IPS DF 6.9 (cell line): ENCODE measurements at regions not wholly inside any gene's neighbourhood (a gene's known extent, or its start where the extent isn't known, plus 50 kb on each side); places are given as distances from the start of the nearest gene placed in this dataset.

ENCODE experiments used
- DNase-seq: peaks from one replicate; pipeline ENCODE4 v3.0.0-alpha.2; 2013; ENCODE audit warnings: low read depth, low spot score
- H3K27ac ChIP-seq: one replicate; pipeline ENCODE4 v1.5.1; 2013; ENCODE audit warnings: low read length, control low read depth
- H3K27me3 ChIP-seq: 2 replicates; pipeline ENCODE4 v1.6.1; 2013; ENCODE audit warnings: mild to moderate bottlenecking, low read length; ENCODE audit not compliant: control insufficient read depth, insufficient read depth
- H3K36me3 ChIP-seq: 2 replicates; pipeline ENCODE4 v1.6.1; 2013; ENCODE audit warnings: low read length; ENCODE audit not compliant: control insufficient read depth, insufficient read depth
- H3K4me1 ChIP-seq: 2 replicates; pipeline ENCODE4 v1.6.1; 2013; ENCODE audit warnings: low read length; ENCODE audit not compliant: control insufficient read depth, insufficient read depth
- H3K4me3 ChIP-seq: 2 replicates; pipeline ENCODE4 v1.5.1; 2013; ENCODE audit warnings: mild to moderate bottlenecking, low read length
- H3K9me3 ChIP-seq: 2 replicates; pipeline ENCODE4 v1.6.1; 2013; ENCODE audit warnings: low read length, inconsistent platforms; ENCODE audit not compliant: control insufficient read depth, insufficient read depth
- WGBS: extraction: QIAGEN DNeasy Blood & Tissue Kit; methylation state at CpG from one replicate; pipeline ENCODE4 v1.1.7; 2013; ENCODE audit warnings: mixed read lengths, missing lambda C conversion rate; ENCODE audit not compliant: insufficient read length, insufficient coverage; 5-methylcytosine and 5-hydroxymethylcytosine counted together

DNA sequence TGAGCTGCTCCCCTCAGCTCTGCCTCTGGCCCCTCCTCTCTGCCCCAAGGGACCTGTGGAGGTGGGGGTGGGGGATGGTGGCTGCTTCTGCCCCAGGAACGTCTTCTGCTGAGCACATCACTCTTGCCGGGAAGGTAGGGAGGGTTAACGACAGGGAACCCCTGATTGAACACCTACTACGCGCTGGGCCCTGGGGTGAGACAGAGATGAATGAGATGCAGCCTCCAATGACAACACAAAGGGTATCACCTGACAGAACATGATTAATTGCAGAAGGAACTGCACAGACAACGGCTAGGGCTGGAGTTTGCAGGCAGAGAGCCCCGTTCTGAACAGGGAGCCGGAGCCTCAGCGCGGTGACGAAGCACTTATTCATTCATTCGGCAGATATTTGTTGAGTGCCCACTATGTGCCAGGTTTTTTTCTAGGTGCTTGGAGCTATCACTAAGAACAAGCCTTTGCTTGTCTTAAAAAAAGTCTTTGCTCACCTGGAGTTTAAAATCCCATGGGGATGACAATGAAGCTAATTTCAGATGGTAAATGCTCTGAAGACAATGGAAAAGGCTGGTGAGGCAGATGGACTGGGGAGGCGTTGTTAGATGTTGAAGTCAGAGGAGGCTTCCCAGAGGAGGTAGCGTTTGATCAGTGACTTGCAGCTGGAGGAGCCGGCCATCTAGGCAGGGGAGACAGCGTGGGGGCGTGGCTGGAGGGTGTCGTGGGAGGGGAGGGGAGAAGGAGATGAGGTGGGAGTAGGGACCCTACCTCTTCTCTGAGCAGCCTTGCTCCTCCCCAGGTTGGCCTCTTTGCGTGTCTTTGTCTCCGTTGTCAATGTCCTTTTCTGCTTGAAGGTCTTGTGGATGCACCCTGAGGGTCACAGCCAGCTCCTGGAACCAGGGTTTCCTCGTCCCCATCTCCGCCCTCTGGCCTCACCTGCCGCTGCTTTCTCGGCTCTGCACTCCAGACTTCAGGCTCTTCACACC lies 103.1 kb upstream of the CSF3R start:
- no peak overlapping the region for H3K27ac ChIP-seq
- WGBS = no CpG with 5 or more reads among the region's 24 CpGs
- no peak for DNase-seq

DNA sequence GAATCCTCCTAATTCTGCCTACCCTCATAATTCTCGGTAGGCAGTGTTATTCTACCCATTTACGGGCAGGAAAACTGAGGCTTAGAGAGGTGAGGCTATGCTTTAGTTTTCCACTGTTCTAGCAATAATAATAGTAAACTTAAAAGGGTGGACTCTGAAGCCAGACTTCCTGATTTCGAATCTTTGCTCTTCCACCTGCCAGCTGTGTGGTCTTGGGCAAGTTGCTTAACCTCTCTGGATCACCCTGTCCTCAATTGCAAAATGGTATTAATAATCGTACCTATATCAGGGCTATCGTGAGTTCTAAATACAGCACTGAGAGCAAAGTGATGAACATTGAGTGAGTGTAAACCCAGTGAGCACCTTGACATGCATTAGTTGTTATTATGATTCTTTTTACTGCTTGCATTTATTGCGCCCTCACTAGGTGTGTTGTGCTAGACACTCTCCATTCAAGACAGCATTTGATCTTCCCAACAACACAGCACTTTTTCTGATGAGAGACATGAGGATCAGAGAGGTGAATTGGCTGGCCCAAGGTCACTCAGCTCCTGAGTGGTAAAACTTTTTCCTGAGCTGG lies 102.3 kb upstream of the CSF3R start:
- DNase-seq = no peak
- peaks cover 14% of the 10 kb centered on the region for H3K4me1 ChIP-seq
- H3K9me3 ChIP-seq = no peaks in the 10 kb centered on the region
- no peak overlapping the region for H3K4me3 ChIP-seq
- no peak overlapping the region for H3K27ac ChIP-seq
- H3K27me3 ChIP-seq = no peaks in the 10 kb centered on the region
- WGBS = no CpG with 5 or more reads among the region's 6 CpGs
- no peaks in the 10 kb centered on the region for H3K36me3 ChIP-seq

More for the DNA sequence above, 103.1 kb upstream of the CSF3R start:
- peaks cover 9% of the 10 kb centered on the region for H3K4me1 ChIP-seq
- H3K4me3 ChIP-seq = no peak overlapping the region
- H3K9me3 ChIP-seq = no peaks in the 10 kb centered on the region
- H3K36me3 ChIP-seq = no peaks in the 10 kb centered on the region
- H3K27me3 ChIP-seq = no peaks in the 10 kb centered on the region

DNA sequence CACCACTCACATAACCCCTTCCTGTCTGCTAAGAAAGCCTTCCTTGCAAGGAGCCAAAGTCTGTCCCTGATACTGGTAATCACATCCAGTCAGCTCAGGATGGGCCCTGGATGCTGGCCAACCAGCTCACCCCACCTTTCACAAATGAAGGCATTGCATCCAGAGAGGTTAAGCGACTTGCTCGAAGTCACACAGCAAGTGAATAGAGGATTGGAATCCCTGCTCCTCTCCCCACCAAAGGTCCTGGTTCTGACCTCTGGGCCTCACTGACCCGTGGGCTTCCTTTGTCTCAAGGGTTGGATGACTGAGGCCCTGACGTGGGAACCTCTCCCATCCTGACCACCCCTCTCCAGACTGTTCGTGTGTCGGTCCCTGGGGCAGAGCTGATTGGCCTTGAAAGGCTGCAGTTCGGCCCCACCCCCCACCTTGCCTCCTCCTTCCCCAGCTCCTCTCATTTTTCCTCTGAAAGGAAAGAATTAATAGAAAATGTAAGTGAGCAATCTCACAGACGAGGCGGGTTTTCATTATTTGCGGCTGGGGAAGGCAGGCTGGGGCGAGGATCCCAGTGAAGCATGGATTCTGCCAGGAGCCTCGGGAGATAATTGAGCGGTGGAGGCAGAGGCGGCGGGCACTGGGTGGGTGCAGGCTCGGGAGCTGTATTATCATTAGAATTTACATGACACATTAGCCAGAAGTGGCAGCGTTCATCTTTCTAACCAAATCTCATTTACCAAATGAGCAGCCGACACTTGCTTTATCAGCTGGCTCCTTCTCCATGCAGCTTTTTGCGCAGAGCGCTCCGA lies 101.5 kb upstream of the CSF3R start:
- Histone ChIP-seq H3K36me3 (no peaks in the 10 kb centered on the region), H3K27ac (no peak overlapping the region), H3K4me1 (peaks cover 14% of the 10 kb centered on the region), H3K9me3 (no peaks in the 10 kb centered on the region), H3K27me3 (no peaks in the 10 kb centered on the region), H3K4me3 (no peak overlapping the region)
- DNase-seq = no peak
- no CpG with 5 or more reads among the region's 21 CpGs for WGBS

DNA sequence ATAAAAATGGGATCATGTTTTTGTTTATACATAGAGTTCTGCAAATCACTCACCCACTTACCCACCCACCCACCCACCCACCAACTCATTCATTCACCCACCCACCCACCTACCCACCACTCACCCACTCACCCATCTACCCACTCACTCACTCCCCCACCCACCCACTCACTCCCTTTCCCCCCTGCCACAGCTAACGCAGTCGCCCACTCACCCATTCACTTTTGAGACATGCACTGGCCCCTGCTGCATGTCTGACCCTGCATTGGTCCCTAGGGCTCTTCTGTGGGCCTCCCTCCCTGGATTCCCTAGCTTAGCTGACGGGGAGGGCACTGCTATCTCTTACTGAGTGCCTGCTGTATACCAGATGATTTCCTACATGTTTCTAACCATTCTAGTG lies 100.4 kb upstream of the CSF3R start:
- no CpG with 5 or more reads among the region's 3 CpGs for WGBS
- no peaks in the 10 kb centered on the region for H3K27me3 ChIP-seq
- no peak overlapping the region for H3K4me3 ChIP-seq
- H3K27ac ChIP-seq = no peak overlapping the region
- DNase-seq = no peak
- H3K9me3 ChIP-seq = no peaks in the 10 kb centered on the region
- peaks cover 14% of the 10 kb centered on the region for H3K4me1 ChIP-seq
- H3K36me3 ChIP-seq = no peaks in the 10 kb centered on the region

DNA sequence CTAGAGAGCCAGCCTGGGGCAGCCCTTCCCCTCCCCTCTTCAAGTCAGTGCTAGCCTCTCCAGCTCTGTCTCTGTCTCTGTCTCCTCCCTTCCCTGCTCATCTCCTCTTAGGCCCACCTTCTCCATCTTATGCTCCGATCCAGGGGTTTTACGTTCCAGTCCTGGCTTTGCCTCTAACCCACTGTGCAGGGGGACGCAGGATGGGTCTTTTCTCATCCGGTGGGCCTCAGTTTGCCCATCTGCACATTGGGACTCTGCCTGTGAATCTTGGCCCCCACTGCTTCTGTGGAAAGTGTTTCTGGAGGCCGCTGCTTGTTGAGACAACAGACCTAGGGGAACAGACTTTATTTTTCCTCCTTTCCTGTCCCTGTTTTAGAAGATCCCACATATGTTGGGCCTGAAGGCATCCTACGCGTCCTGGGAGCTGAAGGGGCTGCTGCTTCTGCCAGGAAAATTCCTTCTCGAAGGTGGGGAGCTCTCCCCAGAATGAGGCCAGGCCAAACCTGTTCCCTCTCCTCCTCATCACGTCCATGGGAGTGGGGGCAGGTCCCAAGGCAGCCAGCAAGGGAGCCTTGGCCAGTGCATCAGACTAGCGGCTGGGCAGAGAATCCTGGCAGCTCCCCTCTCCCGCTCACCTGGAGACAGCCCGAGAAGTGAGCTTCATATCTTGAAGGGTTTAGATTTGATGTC lies 99.5 kb upstream of the CSF3R start:
- no peak for DNase-seq
- no CpG with 5 or more reads among the region's 12 CpGs for WGBS
- no peak overlapping the region for H3K4me3 ChIP-seq
- no peaks in the 10 kb centered on the region for H3K36me3 ChIP-seq
- no peak overlapping the region for H3K27ac ChIP-seq
- H3K9me3 ChIP-seq = no peaks in the 10 kb centered on the region
- H3K4me1 ChIP-seq = peaks cover 14% of the 10 kb centered on the region
- H3K27me3 ChIP-seq = no peaks in the 10 kb centered on the region

DNA sequence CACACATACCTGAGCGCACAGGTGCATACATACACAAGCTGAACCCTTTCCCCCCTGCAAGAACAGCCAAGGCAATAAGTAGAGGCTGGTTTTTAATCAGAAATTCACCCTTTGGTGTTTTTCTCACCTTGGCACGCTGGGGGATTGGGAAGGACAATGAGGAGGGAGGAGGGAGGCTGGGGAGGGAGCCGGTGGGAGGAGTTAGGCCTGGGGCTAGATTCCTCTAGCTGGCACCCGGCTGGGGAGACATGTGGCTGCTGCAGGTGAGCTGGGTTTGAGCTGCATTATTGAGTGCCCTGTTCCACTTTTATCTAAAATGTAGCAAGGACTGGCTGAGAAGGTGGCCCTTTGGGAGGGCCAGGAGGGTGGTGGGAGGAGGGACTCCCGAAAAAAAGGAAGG lies 97.8 kb upstream of the CSF3R start:
- no peaks in the 10 kb centered on the region for H3K36me3 ChIP-seq
- no peak for DNase-seq
- no peaks in the 10 kb centered on the region for H3K9me3 ChIP-seq
- no peak overlapping the region for H3K27ac ChIP-seq
- H3K4me3 ChIP-seq = no peak overlapping the region
- H3K4me1 ChIP-seq = peaks cover 16% of the 10 kb centered on the region
- no CpG with 5 or more reads among the region's 5 CpGs for WGBS
- no peaks in the 10 kb centered on the region for H3K27me3 ChIP-seq

DNA sequence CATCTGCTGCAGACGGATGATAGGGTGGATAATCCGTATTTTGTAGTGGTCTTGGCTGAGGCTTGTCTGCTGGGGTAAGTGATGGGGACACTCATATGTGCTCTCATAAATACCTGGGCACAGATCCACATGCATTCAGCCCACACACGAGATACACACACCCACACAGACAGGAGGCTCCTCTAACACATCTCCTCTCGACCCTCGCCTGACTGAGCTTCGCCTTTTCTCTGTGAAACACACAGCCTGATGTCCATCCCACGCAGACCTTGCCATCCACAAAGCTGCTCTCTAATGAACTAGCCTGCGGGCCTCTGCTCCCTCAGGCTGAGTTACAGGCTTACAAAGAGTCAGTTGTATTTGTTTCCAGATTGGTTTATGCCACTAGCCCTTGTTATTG lies 96.3 kb upstream of the CSF3R start:
- no CpG with 5 or more reads among the region's 8 CpGs for WGBS
- DNase-seq = no peak
- peaks cover 11% of the 10 kb centered on the region for H3K4me1 ChIP-seq
- no peak overlapping the region for H3K27ac ChIP-seq
- H3K27me3 ChIP-seq = no peaks in the 10 kb centered on the region
- no peaks in the 10 kb centered on the region for H3K36me3 ChIP-seq
- H3K4me3 ChIP-seq = no peak overlapping the region
- H3K9me3 ChIP-seq = no peaks in the 10 kb centered on the region

DNA sequence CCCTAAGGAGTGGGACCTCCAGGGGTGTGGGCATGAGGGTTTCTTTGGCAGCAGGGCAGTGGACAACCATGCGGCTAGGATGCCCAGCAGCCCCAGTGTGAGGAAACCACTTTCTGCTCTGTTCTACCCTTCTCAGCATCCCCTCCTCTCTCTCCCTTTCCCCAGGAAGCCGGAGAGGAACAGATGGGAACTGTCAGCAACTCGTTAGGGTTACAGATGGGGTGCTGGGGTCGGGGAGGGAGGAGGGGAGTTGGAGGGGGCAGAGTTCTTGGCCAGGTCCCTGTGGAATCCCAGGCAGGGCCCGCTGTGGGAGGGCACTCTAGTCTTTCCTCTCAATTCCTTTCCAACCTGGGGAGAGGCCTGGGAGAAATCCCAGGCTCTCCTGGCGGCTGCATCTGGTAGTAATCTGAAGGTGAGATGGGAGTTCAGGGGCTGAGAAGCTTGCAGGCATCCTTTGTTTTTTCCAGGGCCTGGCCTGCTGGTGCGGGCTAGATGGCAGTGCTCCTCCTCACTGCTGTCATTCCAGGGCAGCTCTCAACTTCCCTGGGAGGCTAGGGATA lies 93.9 kb upstream of the CSF3R start:
- Histone ChIP-seq H3K36me3 (no peaks in the 10 kb centered on the region), H3K4me3 (no peak overlapping the region), H3K9me3 (no peaks in the 10 kb centered on the region), H3K27ac (no peak overlapping the region), H3K4me1 (peaks cover 14% of the 10 kb centered on the region), H3K27me3 (no peaks in the 10 kb centered on the region)
- no peak for DNase-seq
- no CpG with 5 or more reads among the region's 7 CpGs for WGBS

DNA sequence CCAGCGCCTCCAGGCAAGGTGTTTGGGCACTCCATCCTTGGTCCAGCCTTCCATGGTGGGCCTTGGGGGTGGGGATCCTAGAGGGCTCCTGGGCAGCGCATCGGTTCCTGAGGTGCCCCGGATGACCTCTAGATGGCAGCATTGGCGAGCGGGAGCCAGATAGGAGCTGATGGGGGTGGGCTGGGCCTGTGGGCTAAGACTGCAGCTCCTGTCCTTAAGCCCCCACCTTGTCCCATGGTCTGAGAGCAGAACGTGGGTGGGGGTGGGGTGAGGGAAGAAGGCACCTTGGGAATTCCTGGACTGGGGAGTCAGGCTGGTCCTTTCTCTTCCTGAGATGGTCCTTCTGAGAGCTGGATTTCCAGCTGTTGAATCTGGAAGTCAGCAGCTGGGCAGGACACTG lies 93.4 kb upstream of the CSF3R start:
- Histone ChIP-seq H3K36me3 (no peaks in the 10 kb centered on the region), H3K27me3 (no peaks in the 10 kb centered on the region), H3K27ac (no peak overlapping the region), H3K4me3 (no peak overlapping the region), H3K4me1 (peaks cover 14% of the 10 kb centered on the region), H3K9me3 (no peaks in the 10 kb centered on the region)
- no CpG with 5 or more reads among the region's 7 CpGs for WGBS
- DNase-seq = peak; percentile 45

DNA sequence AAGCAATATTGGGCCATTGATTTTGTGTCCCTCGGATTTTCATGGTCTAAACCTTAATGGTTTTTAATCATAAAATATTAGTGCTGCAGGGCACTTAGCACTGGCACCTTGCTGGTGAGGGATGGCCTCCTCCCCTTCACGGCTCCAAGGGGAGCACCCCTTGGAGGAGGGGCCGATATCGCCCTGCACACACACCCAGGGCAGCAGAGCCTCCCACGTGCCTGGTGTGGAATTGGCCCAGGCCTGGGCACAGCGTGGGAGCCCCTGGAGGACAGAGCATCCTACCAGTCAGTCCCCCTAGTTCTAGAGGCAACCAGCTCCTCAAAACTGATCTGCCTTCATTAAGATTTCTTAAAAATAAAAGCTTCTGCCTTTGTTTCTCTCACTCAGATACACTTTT lies 90.7 kb upstream of the CSF3R start:
- WGBS = no CpG with 5 or more reads among the region's 6 CpGs

More for the DNA sequence above, 90.7 kb upstream of the CSF3R start:
- peaks cover 9% of the 10 kb centered on the region; the same call in 1 of the 2 replicates for H3K4me1 ChIP-seq
- no peaks in the 10 kb centered on the region for H3K36me3 ChIP-seq
- H3K27me3 ChIP-seq = no peaks in the 10 kb centered on the region
- no peak overlapping the region for H3K4me3 ChIP-seq
- no peaks in the 10 kb centered on the region for H3K9me3 ChIP-seq
- no peak for DNase-seq
- no peak overlapping the region for H3K27ac ChIP-seq
